B cell (primary cell): ENCODE measurements at regions not wholly inside any gene's neighbourhood (a gene's known extent, or its start where the extent isn't known, plus 50 kb on each side); places are given as distances from the start of the nearest gene placed in this dataset.

Source experiments
- EZH2 ChIP-seq: IDR thresholded peaks from 2 replicates; pipeline ENCODE4 v1.6.1; 2012; ENCODE audit warnings: borderline replicate concordance, low read depth, mild to moderate bottlenecking, moderate library complexity, low read length; ENCODE audit not compliant: insufficient read depth, poor library complexity, severe bottlenecking
- TF ChIP-seq, protein P1 (sequence below): fragments of 200-600 bp; IDR thresholded peaks from one replicate; pipeline ENCODE4 v1.8.0; 2022; ENCODE audit warnings: antibody characterized with exemption, mild to moderate bottlenecking

DNA sequence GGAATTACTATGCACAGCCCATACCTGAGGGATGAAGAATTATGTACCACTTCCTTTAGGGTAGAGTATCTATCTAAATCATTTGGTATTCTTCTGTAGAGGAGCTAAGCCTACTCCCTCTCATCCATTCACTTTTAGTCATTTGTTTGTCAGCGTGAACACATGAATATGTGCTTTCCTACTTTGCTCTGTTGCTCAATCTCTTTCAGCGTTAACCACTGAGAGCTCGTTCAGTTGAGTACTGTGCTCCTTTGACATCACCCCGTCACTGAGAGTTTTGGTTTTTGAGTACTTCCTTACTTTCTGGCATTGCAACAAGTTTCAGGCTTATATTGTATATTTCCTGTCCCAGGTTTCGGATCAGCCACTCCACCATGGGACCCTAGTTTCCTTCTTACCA, 700.6 kb downstream of the NLGN4X start:
- TF ChIP-seq, protein P1, sequence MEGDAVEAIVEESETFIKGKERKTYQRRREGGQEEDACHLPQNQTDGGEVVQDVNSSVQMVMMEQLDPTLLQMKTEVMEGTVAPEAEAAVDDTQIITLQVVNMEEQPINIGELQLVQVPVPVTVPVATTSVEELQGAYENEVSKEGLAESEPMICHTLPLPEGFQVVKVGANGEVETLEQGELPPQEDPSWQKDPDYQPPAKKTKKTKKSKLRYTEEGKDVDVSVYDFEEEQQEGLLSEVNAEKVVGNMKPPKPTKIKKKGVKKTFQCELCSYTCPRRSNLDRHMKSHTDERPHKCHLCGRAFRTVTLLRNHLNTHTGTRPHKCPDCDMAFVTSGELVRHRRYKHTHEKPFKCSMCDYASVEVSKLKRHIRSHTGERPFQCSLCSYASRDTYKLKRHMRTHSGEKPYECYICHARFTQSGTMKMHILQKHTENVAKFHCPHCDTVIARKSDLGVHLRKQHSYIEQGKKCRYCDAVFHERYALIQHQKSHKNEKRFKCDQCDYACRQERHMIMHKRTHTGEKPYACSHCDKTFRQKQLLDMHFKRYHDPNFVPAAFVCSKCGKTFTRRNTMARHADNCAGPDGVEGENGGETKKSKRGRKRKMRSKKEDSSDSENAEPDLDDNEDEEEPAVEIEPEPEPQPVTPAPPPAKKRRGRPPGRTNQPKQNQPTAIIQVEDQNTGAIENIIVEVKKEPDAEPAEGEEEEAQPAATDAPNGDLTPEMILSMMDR, result no peak
- TF ChIP-seq EZH2, result no peak
